HG03159 (cell line): ENCODE measurements at regions not wholly inside any gene's neighbourhood (a gene's known extent, or its start where the extent isn't known, plus 50 kb on each side); places are given as distances from the start of the nearest gene placed in this dataset.

Experiments used
- ATAC-seq: cut with Tn5 transposase; IDR thresholded peaks from one replicate; pipeline ENCODE4 v1.9.1; 2021; ENCODE audit warnings: mild to moderate bottlenecking, moderate library complexity; ENCODE audit not compliant: unreplicated experiment

DNA sequence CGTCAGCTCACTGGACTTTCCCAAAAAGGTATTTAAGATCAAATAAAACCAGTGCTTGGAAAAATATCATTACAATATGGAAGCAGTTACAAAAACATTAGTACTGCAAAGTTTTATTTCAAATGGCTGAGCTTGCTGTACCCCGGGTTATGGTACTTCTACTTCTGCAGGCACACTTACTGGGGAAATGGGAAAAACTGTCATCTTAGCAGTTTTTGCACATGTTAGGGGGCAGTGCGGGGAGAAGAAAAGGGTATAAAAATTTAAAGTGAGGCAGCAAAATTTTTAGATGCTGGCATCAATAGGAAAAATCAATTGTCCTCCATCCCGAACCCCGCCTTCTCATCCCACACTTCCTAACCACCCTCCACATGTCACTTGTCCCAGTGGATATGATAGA lies 133.4 kb downstream of the ATG4C start:
- no peak for ATAC-seq

DNA sequence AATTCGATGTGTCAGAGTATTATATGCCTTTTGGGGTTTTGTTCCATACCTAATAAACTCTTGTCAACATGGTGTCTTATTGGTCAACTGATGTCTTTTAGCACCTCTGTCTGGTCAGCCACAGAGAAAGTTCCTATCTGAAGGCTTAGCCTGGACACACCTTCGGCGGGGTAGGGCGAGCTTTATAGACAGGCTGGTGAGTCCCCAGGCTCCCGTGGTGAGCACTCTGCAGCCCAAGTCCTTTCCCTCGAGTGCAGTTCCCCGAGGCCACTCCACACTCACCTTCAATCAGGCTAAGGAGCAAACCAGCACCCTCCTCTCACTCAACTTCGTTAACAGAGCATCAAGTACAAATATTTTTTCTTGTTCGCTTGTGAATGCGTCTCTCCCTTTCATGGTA lies 133.9 kb downstream of the ATG4C start:
- ATAC-seq, result no peak

DNA sequence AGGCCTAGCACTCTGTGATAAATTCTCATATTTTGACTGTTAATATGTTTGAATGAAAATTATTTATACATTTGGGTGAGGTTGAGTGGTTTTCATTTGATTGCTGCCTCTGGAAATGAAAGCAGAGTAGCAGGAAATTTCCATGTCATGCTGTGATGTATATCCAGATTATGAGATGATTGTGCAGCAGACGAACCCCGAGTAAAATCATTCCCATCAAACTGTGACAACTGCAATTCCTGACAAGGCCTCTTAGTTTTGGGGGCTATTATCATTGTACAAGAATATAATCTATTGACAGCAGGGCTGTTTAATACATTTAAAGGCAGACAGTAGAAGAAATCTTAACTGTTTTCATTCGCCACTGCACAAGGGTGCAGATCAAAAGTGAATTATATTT lies 134.8 kb downstream of the ATG4C start:
- ATAC-seq, result no peak

DNA sequence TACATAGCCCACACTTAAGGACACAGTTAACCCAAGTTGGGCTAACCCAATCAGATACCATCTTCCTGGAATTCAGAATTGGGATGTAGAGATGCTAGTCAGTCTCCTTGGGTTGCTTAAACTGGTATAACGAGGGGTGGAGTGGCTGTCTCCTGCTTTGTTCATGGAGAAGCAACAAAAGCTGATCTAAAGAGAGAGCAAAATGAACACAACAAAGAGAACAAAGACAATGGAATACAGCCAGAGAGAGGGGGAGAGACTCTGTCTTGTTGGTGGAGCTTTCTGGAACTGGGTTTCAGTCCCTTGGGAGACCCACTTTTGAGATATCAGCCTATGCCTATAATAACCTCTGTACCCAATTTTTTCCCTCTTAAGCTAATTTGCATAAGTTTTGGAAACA lies 138.1 kb downstream of the ATG4C start:
- ATAC-seq, result no peak

DNA sequence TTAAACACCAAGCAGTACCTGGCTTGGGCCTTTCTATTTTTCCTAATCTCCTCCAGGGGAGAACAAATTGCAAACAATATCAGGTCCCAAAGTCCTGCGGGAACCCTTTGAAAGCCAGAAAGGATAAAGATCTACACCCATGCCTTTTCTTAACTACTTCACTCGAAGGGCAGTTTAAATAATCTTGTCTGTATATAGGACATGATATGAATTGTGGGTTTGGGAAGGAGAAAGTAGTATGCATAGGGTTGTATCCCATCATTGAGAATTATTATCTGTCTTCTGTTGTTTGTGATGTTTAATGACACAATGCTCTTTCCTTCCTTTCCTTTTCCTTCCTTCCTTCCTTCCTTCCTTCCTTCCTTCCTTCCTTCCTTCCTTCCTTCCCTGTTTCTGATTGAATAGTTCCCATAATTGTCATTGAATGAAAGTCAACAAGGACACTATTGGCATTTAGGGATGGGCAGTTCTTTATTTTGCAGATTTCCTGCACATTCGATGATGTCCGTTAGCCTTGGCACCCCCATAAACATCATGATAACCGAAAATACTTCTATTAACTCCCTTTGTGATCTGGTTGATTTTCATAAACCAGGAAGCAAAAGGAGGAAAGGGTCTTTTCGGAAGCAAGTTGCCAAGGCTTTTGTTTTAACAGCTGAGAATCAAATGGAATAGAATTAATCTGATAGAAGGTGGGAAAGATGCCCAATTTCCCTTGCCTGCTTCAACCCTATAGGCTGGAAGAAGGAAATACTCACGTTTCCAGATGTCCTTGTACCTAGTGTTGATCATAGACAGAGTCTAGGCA lies 141.3 kb downstream of the ATG4C start:
- ATAC-seq, result no peak

DNA sequence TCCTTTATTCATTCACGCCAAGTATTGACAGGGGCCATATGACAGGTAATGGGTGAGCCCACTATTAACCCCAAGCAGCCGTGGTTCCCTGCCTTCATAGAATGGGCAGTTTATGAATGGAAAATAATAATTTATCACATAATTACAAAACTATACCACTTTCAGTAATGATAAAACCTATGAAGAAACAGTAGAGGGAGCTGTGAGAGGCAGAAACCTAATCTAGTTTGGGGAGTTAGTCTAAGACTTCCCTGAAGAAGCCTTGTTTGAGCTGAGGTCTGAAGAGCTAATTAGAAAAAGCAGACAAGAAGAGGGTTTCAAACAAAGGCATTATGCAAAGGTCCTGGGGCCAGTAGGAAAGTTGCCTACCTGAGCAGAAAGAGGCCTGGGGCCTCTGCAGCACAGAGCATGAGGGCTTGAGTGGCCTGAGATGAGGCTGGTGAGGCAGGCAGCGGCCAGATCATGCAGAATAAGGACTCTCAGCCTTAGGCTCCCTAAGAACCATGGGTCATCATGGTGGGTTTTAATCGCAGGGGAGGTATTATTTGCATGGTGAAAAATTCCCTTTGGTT lies 142.8 kb downstream of the ATG4C start:
- ATAC-seq, result no peak

DNA sequence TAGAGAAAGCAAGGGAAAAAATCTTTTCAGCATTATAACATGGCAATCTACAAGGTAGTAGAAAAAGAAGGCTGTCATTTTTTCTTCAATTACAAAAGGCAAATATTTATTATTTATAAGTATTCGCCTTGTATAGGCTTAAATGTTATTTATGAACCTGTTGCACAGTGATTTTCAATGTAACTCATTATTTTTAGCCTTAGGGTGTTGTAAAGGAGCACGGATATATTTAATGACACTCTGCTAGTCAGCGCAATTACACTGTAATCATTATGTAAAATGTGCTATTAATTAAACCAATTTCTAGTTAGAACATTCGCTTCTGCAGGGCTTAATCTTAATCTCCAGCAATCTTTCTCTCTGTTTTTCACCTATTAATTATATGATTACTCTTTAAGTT lies 145.0 kb downstream of the ATG4C start:
- no peak for ATAC-seq

DNA sequence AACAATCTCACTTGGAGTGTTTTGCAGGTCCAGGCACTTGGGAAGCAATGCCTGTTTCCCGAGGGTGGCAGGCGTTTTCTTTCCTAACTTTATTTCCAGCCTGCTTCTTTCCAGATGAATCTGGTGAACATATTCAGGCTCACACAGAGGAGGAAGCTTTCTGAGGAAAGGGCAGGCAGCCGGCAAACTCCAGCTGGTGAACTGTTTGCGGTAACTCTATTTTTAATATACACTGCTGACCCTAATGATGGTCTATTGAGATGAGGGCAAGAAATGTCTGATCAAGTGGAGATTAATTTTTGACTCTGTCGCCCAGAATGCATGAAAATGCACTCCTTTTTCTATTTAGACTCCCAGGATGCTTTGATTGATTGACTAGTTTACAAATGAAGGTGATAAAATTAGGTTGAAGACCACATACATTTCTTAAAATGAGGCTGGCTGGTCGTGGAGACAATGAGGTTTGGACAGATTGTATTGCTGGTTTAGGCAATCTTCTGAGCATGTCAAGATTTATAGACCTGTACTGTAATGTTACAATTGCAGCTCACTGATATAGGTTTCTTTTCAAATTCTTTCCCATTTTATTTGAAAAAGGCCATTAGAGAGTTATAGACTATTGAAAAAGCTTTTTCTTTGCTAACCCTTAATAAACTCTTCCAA lies 153.8 kb downstream of the ATG4C start:
- no peak for ATAC-seq

DNA sequence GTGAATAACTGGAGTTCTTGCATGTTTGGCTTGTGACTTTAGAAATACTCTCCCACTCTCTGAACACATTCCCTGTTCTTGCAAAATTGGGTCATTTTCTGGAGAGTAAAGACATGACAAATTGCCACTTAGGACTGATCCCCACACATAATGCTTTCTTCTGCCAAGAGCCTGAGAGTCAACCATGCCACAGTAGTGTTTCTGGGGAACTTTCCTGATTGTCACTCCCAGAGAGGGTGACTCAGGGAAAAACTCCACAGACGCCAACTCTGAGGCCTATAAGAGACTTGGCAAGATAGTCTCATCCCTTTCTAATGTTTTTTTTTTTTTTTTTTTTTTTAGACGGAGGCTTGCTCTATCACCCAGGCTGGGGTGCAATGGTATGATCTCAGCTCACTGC lies 157.8 kb downstream of the ATG4C start:
- ATAC-seq, result no peak

DNA sequence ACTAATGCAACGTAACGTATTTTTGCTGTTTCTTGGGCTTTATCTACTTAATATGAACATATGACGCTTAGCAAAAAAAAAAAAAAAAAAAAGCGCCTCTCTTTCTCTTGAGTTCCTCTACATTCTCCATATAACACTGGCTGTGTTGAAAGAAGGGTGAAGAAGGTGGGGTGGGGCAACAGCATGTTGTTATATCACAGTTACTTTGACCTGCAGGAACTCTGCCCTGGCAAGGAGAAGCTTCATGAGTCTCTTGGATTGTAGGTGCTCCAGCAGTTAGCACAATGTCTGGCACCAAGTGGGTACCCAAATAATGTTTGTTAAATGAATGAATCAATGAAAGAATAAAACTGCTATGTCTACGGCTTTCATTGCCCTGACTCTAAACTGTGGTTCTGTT lies 162.6 kb downstream of the ATG4C start:
- no peak for ATAC-seq

DNA sequence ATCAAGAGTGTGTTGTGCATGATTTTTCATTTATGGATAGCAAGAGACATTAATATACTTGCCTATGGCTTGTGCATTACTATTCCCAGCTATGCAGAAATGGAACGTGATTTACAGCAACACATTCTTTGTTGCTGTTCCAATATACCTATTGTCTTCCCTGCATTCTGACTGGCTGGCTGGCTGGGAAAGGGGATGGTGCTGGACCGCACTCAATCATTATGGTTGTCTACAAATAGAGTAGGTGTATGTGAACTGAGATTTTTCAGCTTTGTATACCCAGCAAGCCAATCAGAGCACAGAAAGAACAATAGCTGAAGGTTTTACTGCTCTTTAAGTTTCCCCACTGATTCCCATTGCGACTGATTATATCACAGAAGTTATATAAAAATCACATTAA lies 167.5 kb downstream of the ATG4C start:
- ATAC-seq, result no peak

DNA sequence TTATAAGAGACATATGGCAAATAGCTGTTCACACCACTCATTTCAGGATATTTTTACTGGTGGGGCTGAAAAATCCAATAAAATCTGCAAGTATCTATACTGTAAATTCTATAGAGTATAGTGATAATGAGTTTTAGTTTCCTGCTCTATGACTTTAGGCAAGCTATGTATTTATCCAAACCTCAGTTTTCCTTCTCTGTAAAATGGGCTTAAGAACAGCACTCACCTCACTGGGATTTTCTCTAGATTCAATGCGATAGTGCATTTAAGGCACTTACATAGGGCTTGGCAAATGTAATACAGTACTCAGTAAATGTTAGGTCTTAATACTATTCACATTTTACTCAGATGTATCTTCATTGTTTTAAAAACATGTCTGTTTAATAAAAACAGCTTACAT lies 168.7 kb downstream of the ATG4C start:
- no peak for ATAC-seq

DNA sequence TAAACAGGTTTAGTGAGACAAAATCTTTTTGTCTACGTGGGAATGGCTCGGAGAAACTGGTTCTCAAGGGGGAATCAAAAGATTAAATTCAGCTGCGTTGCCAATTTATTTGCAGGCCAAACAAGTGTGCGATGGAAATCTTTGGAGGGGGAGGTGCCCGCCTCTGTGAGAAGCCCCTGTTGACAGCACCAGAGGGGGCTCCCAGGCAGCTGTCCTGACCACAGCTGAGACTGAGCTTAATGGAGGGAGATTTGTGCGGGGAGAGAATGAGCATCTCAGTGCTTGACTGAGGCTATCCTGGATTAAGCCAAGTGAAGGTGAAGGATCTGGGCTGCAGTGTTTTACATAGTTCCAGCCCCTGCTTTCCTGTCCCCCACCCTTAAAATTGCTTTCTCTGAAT lies 169.7 kb downstream of the ATG4C start:
- ATAC-seq, result no peak

DNA sequence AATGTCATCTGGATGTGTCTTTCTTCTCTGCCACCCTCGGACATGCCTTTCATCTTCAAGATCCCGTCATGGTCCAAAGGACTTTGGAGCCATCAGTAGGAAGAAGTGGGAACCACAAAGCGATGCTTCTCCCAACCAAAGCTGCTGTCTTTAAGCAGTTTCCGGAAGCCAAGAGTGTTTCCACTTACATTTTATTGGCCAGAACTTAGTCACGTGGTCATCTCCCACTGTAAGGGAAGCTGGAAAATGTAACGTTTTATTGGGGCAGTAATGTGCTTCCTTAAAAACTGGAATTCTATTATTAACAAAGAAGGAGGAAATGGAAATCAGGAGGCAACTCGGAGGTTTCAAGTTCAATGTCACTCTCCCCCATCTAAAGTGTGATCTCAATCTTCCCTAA lies 170.8 kb downstream of the ATG4C start:
- ATAC-seq, result no peak

DNA sequence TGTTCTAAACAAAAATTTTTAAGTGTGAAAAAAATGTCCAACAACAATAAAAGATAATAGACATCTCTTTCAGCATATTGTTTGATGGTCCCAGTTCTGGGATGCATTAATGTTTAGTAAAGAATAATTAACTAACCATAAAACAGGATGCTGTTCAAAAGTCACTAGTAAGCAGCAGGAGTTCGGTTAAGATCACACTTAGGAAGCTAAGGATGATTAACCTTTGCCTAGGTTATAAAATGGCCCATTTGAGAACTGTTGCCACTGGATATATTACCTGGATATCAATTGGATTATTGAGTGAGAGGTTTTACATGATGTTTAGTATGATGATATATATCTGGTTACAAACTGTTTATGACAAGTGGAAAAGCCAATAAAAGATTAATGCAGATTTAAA lies 171.7 kb downstream of the ATG4C start:
- ATAC-seq, result no peak

DNA sequence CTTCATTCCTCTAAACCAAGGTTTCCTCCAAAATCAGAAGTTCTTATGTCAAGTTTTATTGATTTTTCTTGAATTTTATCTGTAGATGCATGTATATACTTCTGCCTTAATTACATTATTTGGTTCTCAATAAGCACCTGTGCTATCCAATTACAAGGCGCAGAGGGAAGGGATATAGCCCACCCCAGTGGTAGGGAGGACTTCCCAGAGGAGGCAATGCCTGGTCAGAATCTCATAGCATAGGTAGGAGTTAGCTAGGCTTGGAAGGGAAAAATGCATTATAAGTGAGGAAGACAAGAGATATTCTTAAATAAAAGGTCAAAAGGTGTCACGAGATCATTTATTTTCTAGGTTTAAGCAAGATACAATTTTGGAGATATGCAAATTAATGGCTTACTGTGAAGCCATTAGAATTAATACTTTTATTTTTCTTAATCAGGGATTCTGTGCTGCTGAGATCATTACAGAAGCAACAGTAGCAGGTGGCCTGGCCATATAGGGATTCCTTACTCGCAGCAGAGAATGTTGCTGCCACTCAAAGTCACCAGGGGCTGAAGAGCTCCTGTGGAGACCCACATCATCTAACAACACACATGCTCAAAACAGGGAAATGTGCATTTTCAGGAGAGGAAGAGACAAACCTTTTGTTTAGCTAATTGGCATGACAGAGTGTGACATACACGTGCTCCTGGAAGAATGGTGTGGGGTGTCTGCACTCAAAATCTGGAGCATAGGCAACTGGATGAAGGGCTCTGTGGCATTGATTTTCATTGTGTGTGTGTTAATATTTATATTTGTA lies 178.3 kb downstream of the ATG4C start:
- no peak for ATAC-seq

DNA sequence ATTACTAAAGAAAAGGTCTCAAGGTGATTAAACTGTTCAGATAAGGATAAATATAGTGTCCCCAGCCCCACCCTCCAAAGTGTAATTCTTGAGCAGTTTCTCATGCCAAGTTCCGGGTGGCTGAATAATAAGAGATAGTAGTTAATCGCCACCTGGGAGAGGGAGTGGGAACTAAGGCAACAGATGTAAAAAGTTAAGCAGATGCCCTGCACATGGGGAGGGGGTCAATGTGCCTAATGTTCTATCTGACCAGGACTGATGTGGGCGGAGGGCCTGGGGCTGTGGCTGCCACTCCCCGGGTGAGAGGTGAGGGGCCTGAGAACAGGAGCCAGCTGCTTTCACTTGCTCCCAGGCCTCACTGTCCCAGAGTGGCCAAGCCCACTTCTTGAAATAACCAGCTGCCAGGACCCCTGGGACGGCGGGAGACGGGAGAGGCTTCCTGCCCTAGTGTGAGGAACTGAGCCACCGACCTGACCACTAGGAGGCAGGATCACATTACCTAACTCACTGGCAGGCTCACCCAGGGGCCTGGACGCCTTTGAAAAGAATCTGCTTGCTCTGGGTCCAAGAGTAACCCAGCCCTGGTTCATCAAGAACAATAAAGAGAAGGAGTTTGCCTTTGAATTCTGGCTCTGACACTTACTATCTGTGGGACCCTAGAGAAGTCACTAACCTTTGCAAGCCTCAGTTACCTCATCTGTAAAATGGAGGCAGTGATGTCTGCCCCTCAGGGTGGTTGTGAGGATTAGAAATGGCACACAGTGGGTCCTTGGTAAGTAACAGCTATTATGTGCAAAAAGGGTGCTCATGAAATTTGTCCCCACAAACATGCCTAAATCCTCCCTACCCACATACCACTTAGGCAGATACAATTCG lies 179.2 kb downstream of the ATG4C start:
- no peak for ATAC-seq

DNA sequence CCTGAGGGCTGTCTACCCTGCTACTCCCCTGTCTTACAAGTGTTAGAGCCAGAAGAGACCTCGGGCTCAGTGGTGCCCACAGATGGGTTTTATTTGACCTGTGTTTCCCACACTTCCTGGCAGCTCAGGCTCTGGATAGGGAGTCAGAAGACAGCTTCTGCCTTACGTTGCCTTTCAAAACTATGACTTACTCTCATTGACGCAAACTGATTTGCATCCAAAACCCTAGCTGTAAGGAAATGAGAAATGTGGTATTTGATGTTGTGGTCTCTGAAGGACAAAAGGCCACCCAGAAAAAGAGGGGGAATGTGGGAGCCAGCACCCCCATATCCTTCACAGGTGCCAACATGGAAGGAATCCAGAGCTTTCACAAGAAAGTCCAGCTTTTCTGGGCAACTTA lies 180.2 kb downstream of the ATG4C start:
- ATAC-seq, result no peak

DNA sequence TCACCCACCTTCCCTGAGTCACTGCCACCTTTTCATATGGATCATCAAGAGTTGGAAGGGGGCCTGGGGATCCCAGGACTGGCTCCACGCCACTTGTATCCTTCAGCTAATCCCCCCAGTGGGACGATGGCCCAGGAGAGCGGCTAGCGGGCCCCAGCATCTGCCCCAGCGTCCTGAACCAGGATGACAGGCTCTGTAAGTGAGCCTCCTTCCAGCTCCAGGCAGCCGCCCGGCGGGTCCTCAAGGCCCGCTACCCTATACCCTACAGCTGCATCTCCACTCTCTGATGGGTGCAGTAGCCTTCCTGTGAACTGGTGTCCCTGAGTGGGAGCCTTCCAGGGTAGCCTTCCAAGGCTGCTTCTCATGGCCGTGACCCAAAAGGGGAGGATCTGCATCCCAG lies 183.1 kb downstream of the ATG4C start:
- no peak for ATAC-seq

DNA sequence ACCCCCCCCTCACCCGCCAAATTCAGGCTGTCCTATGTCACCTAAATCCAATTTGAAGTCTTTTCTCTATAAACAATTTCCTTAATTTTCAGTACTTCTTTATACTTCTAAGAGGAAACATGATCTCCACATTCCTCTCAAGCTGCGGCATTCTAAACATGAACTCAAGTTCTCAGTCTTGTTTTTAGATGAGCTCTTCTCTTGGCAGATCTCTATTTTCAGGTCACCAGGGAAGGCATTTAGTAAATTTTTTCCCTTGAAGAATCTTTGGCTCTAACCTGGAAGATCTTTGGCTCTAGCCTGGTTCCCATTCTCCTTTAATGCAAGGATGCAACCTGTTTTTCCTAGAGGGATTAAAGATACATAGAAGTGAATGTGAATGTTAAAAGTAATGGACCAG lies 193.4 kb downstream of the ATG4C start:
- ATAC-seq, result no peak

DNA sequence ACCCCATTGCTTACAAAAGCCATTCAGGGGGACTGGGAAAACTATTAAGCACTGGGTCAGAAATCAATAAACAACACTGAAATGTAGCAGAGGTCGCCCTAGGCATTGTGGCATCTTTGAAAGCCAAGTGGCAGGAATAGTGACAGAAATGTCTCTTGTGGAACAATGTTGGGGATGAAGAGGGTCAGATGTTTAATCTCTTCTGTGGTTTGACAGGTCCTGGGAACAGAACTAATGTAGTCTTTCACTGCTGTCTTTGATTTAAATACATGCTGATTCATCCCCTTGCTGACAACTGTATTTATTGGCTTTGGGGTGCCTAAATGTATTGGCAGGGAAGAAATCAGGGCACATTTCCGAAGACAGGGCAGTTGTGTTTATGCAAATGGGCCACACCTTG lies 194.8 kb downstream of the ATG4C start:
- no peak for ATAC-seq
